ENCODE measurements at regions not wholly inside any gene's neighbourhood (a gene's known extent, or its start where the extent isn't known, plus 50 kb on each side); places are given as distances from the start of the nearest gene placed in this dataset.

GRCh38 chr4:116872308-116872707 is 213.1 kb downstream of the TRAM1L1 start:
- Histone ChIP-seq H3K9me3 (ENCODE audit: control insufficient read depth, low read depth, low read length) (no peaks in the 10 kb centered on the region), H3K27me3 (ENCODE audit: control insufficient read depth, insufficient read depth, low read length) (no peaks in the 10 kb centered on the region), H3K36me3 (ENCODE audit: control insufficient read depth, low read depth, low read length) (no peaks in the 10 kb centered on the region), H3K27ac (ENCODE audit: low read length) (no peak overlapping the region), H3K9ac (ENCODE audit: low read length) (no peak overlapping the region), H3K4me1 (ENCODE audit: control insufficient read depth, low read depth, low read length) (no peaks in the 10 kb centered on the region), H3K4me3 (ENCODE audit: low read length) (no peak overlapping the region)

- H3K27ac ChIP-seq (ENCODE audit: low read length): no peak overlapping the region
- H3K9me3 ChIP-seq (ENCODE audit: control insufficient read depth, low read depth, low read length): no peaks in the 10 kb centered on the region
- no peaks in the 10 kb centered on the region for H3K4me1 ChIP-seq (ENCODE audit: control insufficient read depth, low read depth, low read length)
- H3K36me3 ChIP-seq (ENCODE audit: control insufficient read depth, low read depth, low read length): no peaks in the 10 kb centered on the region
- H3K4me3 ChIP-seq (ENCODE audit: low read length): no peak overlapping the region
- H3K9ac ChIP-seq (ENCODE audit: low read length): no peak overlapping the region
- no peaks in the 10 kb centered on the region for H3K27me3 ChIP-seq (ENCODE audit: control insufficient read depth, insufficient read depth, low read length)
Measured at GRCh38 chr4:116870686-116871085, 214.7 kb downstream of the TRAM1L1 start.

- H3K36me3 ChIP-seq (ENCODE audit: control insufficient read depth, low read depth, low read length): no peaks in the 10 kb centered on the region
- H3K9me3 ChIP-seq (ENCODE audit: control insufficient read depth, low read depth, low read length): no peaks in the 10 kb centered on the region
- H3K27me3 ChIP-seq (ENCODE audit: control insufficient read depth, insufficient read depth, low read length): no peaks in the 10 kb centered on the region
- no peak overlapping the region for H3K27ac ChIP-seq (ENCODE audit: low read length)
- no peak overlapping the region for H3K9ac ChIP-seq (ENCODE audit: low read length)
- H3K4me3 ChIP-seq (ENCODE audit: low read length): no peak overlapping the region
- H3K4me1 ChIP-seq (ENCODE audit: control insufficient read depth, low read depth, low read length): no peaks in the 10 kb centered on the region
Measured at GRCh38 chr4:116866106-116866505, 219.3 kb downstream of the TRAM1L1 start.

- H3K9ac ChIP-seq (ENCODE audit: low read length): no peak overlapping the region
- H3K4me1 ChIP-seq (ENCODE audit: control insufficient read depth, low read depth, low read length): no peaks in the 10 kb centered on the region
- H3K36me3 ChIP-seq (ENCODE audit: control insufficient read depth, low read depth, low read length): no peaks in the 10 kb centered on the region
- no peak overlapping the region for H3K4me3 ChIP-seq (ENCODE audit: low read length)
- H3K27ac ChIP-seq (ENCODE audit: low read length): no peak overlapping the region
- no peaks in the 10 kb centered on the region for H3K9me3 ChIP-seq (ENCODE audit: control insufficient read depth, low read depth, low read length)
- H3K27me3 ChIP-seq (ENCODE audit: control insufficient read depth, insufficient read depth, low read length): no peaks in the 10 kb centered on the region
Measured at GRCh38 chr4:116862592-116862991, 222.8 kb downstream of the TRAM1L1 start.

GRCh38 chr4:116860891-116861290 is 224.5 kb downstream of the TRAM1L1 start:
- Histone ChIP-seq H3K4me1 (ENCODE audit: control insufficient read depth, low read depth, low read length) (no peaks in the 10 kb centered on the region), H3K4me3 (ENCODE audit: low read length) (no peak overlapping the region)

GRCh38 chr4:116849620-116850019 is 235.8 kb downstream of the TRAM1L1 start:
- Histone ChIP-seq H3K4me3 (ENCODE audit: low read length) (no peak overlapping the region), H3K36me3 (ENCODE audit: control insufficient read depth, low read depth, low read length) (no peaks in the 10 kb centered on the region), H3K9me3 (ENCODE audit: control insufficient read depth, low read depth, low read length) (no peaks in the 10 kb centered on the region), H3K9ac (ENCODE audit: low read length) (no peak overlapping the region), H3K4me1 (ENCODE audit: control insufficient read depth, low read depth, low read length) (no peaks in the 10 kb centered on the region), H3K27me3 (ENCODE audit: control insufficient read depth, insufficient read depth, low read length) (no peaks in the 10 kb centered on the region), H3K27ac (ENCODE audit: low read length) (no peak overlapping the region)

More at GRCh38 chr4:116860891-116861290, 224.5 kb downstream of the TRAM1L1 start:
- no peaks in the 10 kb centered on the region for H3K9me3 ChIP-seq (ENCODE audit: control insufficient read depth, low read depth, low read length)
- H3K9ac ChIP-seq (ENCODE audit: low read length): no peak overlapping the region
- H3K27ac ChIP-seq (ENCODE audit: low read length): no peak overlapping the region
- H3K36me3 ChIP-seq (ENCODE audit: control insufficient read depth, low read depth, low read length): no peaks in the 10 kb centered on the region
- H3K27me3 ChIP-seq (ENCODE audit: control insufficient read depth, insufficient read depth, low read length): no peaks in the 10 kb centered on the region

GRCh38 chr4:116847616-116848015 is 237.8 kb downstream of the TRAM1L1 start:
- H3K4me1 ChIP-seq (ENCODE audit: control insufficient read depth, low read depth, low read length): no peaks in the 10 kb centered on the region
- no peaks in the 10 kb centered on the region for H3K9me3 ChIP-seq (ENCODE audit: control insufficient read depth, low read depth, low read length)
- H3K36me3 ChIP-seq (ENCODE audit: control insufficient read depth, low read depth, low read length): no peaks in the 10 kb centered on the region
- H3K27ac ChIP-seq (ENCODE audit: low read length): no peak overlapping the region
- no peak overlapping the region for H3K9ac ChIP-seq (ENCODE audit: low read length)
- no peaks in the 10 kb centered on the region for H3K27me3 ChIP-seq (ENCODE audit: control insufficient read depth, insufficient read depth, low read length)
- H3K4me3 ChIP-seq (ENCODE audit: low read length): no peak overlapping the region

- no peak overlapping the region for H3K4me3 ChIP-seq (ENCODE audit: low read length)
- H3K36me3 ChIP-seq (ENCODE audit: control insufficient read depth, low read depth, low read length): no peaks in the 10 kb centered on the region
- no peaks in the 10 kb centered on the region for H3K9me3 ChIP-seq (ENCODE audit: control insufficient read depth, low read depth, low read length)
Measured at GRCh38 chr4:116839826-116840225, 245.6 kb downstream of the TRAM1L1 start.

GRCh38 chr4:116838609-116839008 is 246.8 kb downstream of the TRAM1L1 start:
- H3K27ac ChIP-seq (ENCODE audit: low read length): no peak overlapping the region
- H3K27me3 ChIP-seq (ENCODE audit: control insufficient read depth, insufficient read depth, low read length): no peaks in the 10 kb centered on the region
- no peaks in the 10 kb centered on the region for H3K9me3 ChIP-seq (ENCODE audit: control insufficient read depth, low read depth, low read length)
- H3K9ac ChIP-seq (ENCODE audit: low read length): no peak overlapping the region
- no peaks in the 10 kb centered on the region for H3K36me3 ChIP-seq (ENCODE audit: control insufficient read depth, low read depth, low read length)
- no peaks in the 10 kb centered on the region for H3K4me1 ChIP-seq (ENCODE audit: control insufficient read depth, low read depth, low read length)
- H3K4me3 ChIP-seq (ENCODE audit: low read length): no peak overlapping the region

More at GRCh38 chr4:116839826-116840225, 245.6 kb downstream of the TRAM1L1 start:
- Histone ChIP-seq H3K9ac (ENCODE audit: low read length) (no peak overlapping the region), H3K27ac (ENCODE audit: low read length) (no peak overlapping the region), H3K4me1 (ENCODE audit: control insufficient read depth, low read depth, low read length) (no peaks in the 10 kb centered on the region), H3K27me3 (ENCODE audit: control insufficient read depth, insufficient read depth, low read length) (no peaks in the 10 kb centered on the region)

- H3K27me3 ChIP-seq (ENCODE audit: control insufficient read depth, insufficient read depth, low read length): no peaks in the 10 kb centered on the region
- peaks cover 3% of the 10 kb centered on the region for H3K9me3 ChIP-seq (ENCODE audit: control insufficient read depth, low read depth, low read length)
- no peak overlapping the region for H3K9ac ChIP-seq (ENCODE audit: low read length)
- no peaks in the 10 kb centered on the region for H3K36me3 ChIP-seq (ENCODE audit: control insufficient read depth, low read depth, low read length)
- H3K27ac ChIP-seq (ENCODE audit: low read length): no peak overlapping the region
- no peaks in the 10 kb centered on the region for H3K4me1 ChIP-seq (ENCODE audit: control insufficient read depth, low read depth, low read length)
- H3K4me3 ChIP-seq (ENCODE audit: low read length): no peak overlapping the region
Measured at GRCh38 chr4:116829187-116829586, 256.2 kb downstream of the TRAM1L1 start.

- no peaks in the 10 kb centered on the region for H3K4me1 ChIP-seq (ENCODE audit: control insufficient read depth, low read depth, low read length)
- H3K27ac ChIP-seq (ENCODE audit: low read length): no peak overlapping the region
- H3K27me3 ChIP-seq (ENCODE audit: control insufficient read depth, insufficient read depth, low read length): no peaks in the 10 kb centered on the region
- no peak overlapping the region for H3K4me3 ChIP-seq (ENCODE audit: low read length)
- H3K36me3 ChIP-seq (ENCODE audit: control insufficient read depth, low read depth, low read length): no peaks in the 10 kb centered on the region
- H3K9ac ChIP-seq (ENCODE audit: low read length): no peak overlapping the region
- H3K9me3 ChIP-seq (ENCODE audit: control insufficient read depth, low read depth, low read length): no peaks in the 10 kb centered on the region
Measured at GRCh38 chr4:116824172-116824571, 261.2 kb downstream of the TRAM1L1 start.

GRCh38 chr4:116811730-116812129 is 273.6 kb downstream of the TRAM1L1 start:
- Histone ChIP-seq H3K27me3 (ENCODE audit: control insufficient read depth, insufficient read depth, low read length) (no peaks in the 10 kb centered on the region), H3K4me1 (ENCODE audit: control insufficient read depth, low read depth, low read length) (no peaks in the 10 kb centered on the region), H3K9me3 (ENCODE audit: control insufficient read depth, low read depth, low read length) (no peaks in the 10 kb centered on the region), H3K4me3 (ENCODE audit: low read length) (no peak overlapping the region), H3K36me3 (ENCODE audit: control insufficient read depth, low read depth, low read length) (no peaks in the 10 kb centered on the region), H3K27ac (ENCODE audit: low read length) (no peak overlapping the region), H3K9ac (ENCODE audit: low read length) (no peak overlapping the region)

Measured in iPS-18a (cell line).